Nephron (organoid): ENCODE measurements at regions not wholly inside any gene's neighbourhood (a gene's known extent, or its start where the extent isn't known, plus 50 kb on each side); places are given as distances from the start of the nearest gene placed in this dataset.
"Not testable (repeated sequence)": the region's sequence is repeated elsewhere in the genome, so short reads cannot be mapped to it uniquely, and the experiment has no call there.

ENCODE experiments used
- H3K27ac Mint-ChIP-seq, 3 experiments: 2 replicates each; pipeline ENCODE4 v1.8.0; 2020; ENCODE audit warnings: mixed read lengths in 3 of 3, mild to moderate bottlenecking in 2 of 3, moderate library complexity in 1 of 3
- H3K27me3 Mint-ChIP-seq: 2 replicates; pipeline ENCODE4 v1.8.0; 2021; ENCODE audit warnings: low read depth, mild to moderate bottlenecking, moderate library complexity, mixed read lengths
- H3K36me3 Mint-ChIP-seq: 2 replicates; pipeline ENCODE4 v1.8.0; 2020; ENCODE audit warnings: low read depth, mixed read lengths
- H3K4me1 Mint-ChIP-seq: 2 replicates; pipeline ENCODE4 v1.8.0; 2020; ENCODE audit warnings: mixed read lengths
- H3K4me3 Mint-ChIP-seq, 3 experiments: 2 replicates each; pipeline ENCODE4 v1.8.0; 2020; ENCODE audit warnings: mild to moderate bottlenecking in 3 of 3, mixed read lengths in 3 of 3, moderate library complexity in 2 of 3
- H3K9me3 Mint-ChIP-seq: 2 replicates; pipeline ENCODE4 v1.8.0; 2020; ENCODE audit warnings: mixed read lengths
- TF ChIP-seq, protein P1 (sequence below), 3 experiments: fragments of 200-600 bp; sonication (generic); IDR thresholded peaks; one replicate each; pipeline ENCODE4 v1.5.0; 2021; ENCODE audit warnings: antibody characterized with exemption in 3 of 3; ENCODE audit not compliant: unreplicated experiment in 3 of 3

- Mint-ChIP-seq H3K4me1 (peaks cover 13% of the 10 kb centered on the region), H3K4me3 (no peak overlapping the region), H3K27me3 (peaks cover 10% of the 10 kb centered on the region), H3K36me3 (peaks cover 5% of the 10 kb centered on the region), H3K27ac (no peak overlapping the region), H3K9me3 (peaks cover 8% of the 10 kb centered on the region)
- TF ChIP-seq, protein P1, sequence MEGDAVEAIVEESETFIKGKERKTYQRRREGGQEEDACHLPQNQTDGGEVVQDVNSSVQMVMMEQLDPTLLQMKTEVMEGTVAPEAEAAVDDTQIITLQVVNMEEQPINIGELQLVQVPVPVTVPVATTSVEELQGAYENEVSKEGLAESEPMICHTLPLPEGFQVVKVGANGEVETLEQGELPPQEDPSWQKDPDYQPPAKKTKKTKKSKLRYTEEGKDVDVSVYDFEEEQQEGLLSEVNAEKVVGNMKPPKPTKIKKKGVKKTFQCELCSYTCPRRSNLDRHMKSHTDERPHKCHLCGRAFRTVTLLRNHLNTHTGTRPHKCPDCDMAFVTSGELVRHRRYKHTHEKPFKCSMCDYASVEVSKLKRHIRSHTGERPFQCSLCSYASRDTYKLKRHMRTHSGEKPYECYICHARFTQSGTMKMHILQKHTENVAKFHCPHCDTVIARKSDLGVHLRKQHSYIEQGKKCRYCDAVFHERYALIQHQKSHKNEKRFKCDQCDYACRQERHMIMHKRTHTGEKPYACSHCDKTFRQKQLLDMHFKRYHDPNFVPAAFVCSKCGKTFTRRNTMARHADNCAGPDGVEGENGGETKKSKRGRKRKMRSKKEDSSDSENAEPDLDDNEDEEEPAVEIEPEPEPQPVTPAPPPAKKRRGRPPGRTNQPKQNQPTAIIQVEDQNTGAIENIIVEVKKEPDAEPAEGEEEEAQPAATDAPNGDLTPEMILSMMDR (IDR thresholded peaks at IDR 0.05; ENCODE audit: unreplicated experiment in 3 of 3), result no peak
Measured at GRCh38 chr20:52427960-52428359, 236.4 kb upstream of the ZFP64 start.

DNA sequence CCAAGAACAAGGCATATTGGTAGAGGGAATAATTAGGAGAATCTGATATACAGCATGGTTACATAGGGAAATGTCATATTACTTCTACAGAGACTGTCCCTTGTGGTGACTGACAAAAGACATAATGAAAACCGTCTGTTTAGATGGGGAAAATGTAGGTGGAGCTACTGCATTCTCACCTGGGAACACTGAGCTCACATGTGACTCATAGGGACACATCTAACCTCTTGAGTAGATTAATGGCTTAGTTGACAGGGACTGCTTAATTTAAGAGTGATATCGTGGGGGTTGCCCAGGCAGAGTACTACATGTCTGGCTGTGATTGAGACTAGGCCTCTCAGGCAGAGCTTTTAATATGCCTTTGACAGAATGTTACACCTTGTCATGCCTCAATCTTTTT lies 235.3 kb upstream of the ZFP64 start:
- TF ChIP-seq, protein P1 (IDR thresholded peaks at IDR 0.05; ENCODE audit: unreplicated experiment in 3 of 3), result no peak
- H3K4me3 Mint-ChIP-seq, result no peak overlapping the region
- peaks cover 13% of the 10 kb centered on the region for H3K4me1 Mint-ChIP-seq

GRCh38 chr20:52425701-52426100 lies 234.1 kb upstream of the ZFP64 start:
- Mint-ChIP-seq H3K4me1 (peaks cover 13% of the 10 kb centered on the region), H3K9me3 (peaks cover 8% of the 10 kb centered on the region), H3K27ac (peak overlapping the region in 1 of 3 experiments; percentile 53), H3K27me3 (peaks cover 7% of the 10 kb centered on the region), H3K4me3 (no peak overlapping the region), H3K36me3 (peaks cover 5% of the 10 kb centered on the region)
- TF ChIP-seq, protein P1 (IDR thresholded peaks at IDR 0.05; ENCODE audit: unreplicated experiment in 3 of 3), result no peak

More for the DNA sequence above, 235.3 kb upstream of the ZFP64 start:
- Mint-ChIP-seq H3K27me3 (peaks cover 10% of the 10 kb centered on the region), H3K36me3 (peaks cover 5% of the 10 kb centered on the region), H3K9me3 (peaks cover 8% of the 10 kb centered on the region), H3K27ac (no peak overlapping the region)

DNA sequence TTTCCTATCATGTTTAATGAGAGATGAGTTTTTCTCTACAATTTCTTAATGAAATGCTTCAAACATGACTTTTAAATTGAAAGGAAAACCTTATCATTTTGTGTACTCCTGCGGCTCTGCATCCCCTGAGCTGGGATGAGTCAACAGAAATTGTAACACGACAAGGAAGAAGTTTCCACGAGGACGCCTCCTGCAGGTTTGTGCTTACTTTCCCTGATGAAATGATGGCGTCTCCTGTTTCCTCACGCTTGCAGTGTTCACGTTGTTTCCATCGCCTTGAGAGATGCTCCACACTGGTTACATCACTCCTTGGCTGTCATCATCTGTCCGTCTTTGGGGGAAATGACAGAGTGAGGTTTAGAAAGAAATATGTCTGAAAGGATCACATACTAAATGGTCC lies 233.7 kb upstream of the ZFP64 start:
- Mint-ChIP-seq H3K9me3 (peaks cover 8% of the 10 kb centered on the region), H3K4me3 (peak overlapping the region in 1 of 3 experiments; percentile 34), H3K36me3 (peaks cover 5% of the 10 kb centered on the region), H3K27ac (peak overlapping the region in 2 of 3 experiments; percentile 51 to 53), H3K27me3 (peaks cover 4% of the 10 kb centered on the region), H3K4me1 (peaks cover 13% of the 10 kb centered on the region)
- TF ChIP-seq, protein P1 (IDR thresholded peaks at IDR 0.05; ENCODE audit: unreplicated experiment in 3 of 3), result no peak

DNA sequence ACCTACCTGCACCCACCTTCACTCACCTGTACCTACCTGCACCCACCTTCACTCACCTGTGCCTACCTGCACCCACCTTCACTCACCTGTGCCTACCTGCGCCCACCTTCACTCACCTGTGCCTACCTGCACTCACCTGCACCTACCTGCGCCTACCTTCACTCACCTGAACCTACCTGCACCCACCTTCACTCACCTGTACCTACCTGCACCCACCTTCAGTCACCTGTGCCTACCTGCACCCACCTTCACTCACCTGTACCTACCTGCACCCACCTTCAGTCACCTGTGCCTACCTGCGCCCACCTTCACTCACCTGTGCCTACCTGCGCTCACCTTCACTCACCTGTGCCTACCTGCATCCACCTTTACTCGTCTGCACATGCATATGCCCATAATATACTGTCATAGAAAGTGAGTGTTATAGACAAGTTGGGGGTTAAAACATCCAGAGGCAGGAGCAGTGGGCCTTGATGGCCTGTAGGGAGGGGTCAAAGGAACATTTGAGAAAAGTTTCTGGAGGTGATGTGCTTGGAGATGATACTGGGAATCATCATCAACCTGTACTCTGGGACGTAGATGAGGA lies 232.9 kb upstream of the ZFP64 start:
- Mint-ChIP-seq H3K27ac (peak overlapping the region in 1 of 3 experiments; percentile 4), H3K9me3 (peaks cover 14% of the 10 kb centered on the region), H3K4me1 (peaks cover 13% of the 10 kb centered on the region)
- H3K36me3 Mint-ChIP-seq, H3K27me3 Mint-ChIP-seq, H3K4me3 Mint-ChIP-seq: not testable (repeated sequence)

- H3K4me3 Mint-ChIP-seq, H3K27ac Mint-ChIP-seq, H3K27me3 Mint-ChIP-seq, H3K36me3 Mint-ChIP-seq: not testable (repeated sequence)
- Mint-ChIP-seq H3K4me1 (peaks cover 13% of the 10 kb centered on the region), H3K9me3 (peaks cover 15% of the 10 kb centered on the region)
Measured at GRCh38 chr20:52423536-52424140, 232.1 kb upstream of the ZFP64 start.
